ENCODE measurements at regions not wholly inside any gene's neighbourhood (a gene's known extent, or its start where the extent isn't known, plus 50 kb on each side); places are given as distances from the start of the nearest gene placed in this dataset.

DNA sequence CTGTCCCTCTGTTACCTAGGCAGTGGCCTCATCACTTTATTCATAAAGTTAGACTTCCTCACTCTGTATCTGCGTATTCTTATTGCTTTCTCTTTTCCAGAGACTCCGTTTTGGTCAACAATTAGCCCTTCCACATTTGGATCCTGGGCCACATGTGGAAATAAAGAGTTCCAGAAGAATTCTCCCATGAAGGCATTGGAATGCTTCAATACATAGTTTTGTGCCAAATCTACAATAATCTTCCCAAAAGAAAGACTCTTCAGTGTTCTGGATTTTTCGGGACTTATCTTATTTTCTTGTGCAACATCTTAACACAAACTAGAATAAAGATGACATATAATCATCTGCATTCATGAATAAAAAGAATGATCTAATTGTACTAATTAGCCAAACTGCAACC is 187.7 kb upstream of the BMP2 start:
- H3K9ac ChIP-seq (ENCODE audit: low read length) = no peak overlapping the region
- no peak overlapping the region for H3K27ac ChIP-seq (ENCODE audit: low read length)
- H2AFZ ChIP-seq (ENCODE audit: low read depth, low read length) = no peak overlapping the region
- H3K27me3 ChIP-seq (ENCODE audit: insufficient read depth, low read depth, low read length) = no peaks in the 10 kb centered on the region
- no peaks in the 10 kb centered on the region for H3K79me2 ChIP-seq (replicated peaks; ENCODE audit: insufficient read depth, low read length)
- H3F3A ChIP-seq (ENCODE audit: insufficient read depth, low read length, poor library complexity, severe bottlenecking) = no peaks in the 10 kb centered on the region
- TF ChIP-seq POLR2AphosphoS5 (IDR thresholded peaks at IDR 0.05) = no peak
- H3K9me2 ChIP-seq (ENCODE audit: insufficient read depth, low read length) = no peaks in the 10 kb centered on the region
- H3K4me3 ChIP-seq (ENCODE audit: low read length) = no peak overlapping the region
- H4K20me1 ChIP-seq (ENCODE audit: insufficient read depth) = no peaks in the 10 kb centered on the region
- no peaks in the 10 kb centered on the region for H3K9me3 ChIP-seq (ENCODE audit: low read length)
- no peaks in the 10 kb centered on the region for H3K36me3 ChIP-seq (ENCODE audit: insufficient read depth, low read length)
- H3K4me2 ChIP-seq (ENCODE audit: low read length) = no peak overlapping the region

DNA sequence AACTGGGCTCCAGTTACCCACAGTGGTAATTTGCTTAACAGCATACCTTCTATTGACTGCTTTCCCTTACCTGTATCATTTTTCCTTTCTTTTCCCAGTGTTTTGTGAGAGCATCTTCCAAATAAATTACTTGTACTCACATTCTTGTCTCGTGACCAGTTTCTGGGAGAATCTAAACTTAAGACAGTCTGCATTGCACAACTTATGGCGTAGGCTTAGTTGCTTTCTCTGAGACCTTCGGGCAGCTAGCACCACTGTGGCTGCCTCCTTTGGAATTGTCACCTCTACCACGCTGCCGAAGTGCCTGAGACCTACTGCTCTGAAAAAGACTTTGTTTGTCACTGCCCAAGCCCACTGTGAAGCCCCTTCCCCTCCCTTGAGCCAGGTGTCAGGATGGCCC is 188.1 kb upstream of the BMP2 start:
- H3K4me3 ChIP-seq (ENCODE audit: low read length) = no peak overlapping the region

DNA sequence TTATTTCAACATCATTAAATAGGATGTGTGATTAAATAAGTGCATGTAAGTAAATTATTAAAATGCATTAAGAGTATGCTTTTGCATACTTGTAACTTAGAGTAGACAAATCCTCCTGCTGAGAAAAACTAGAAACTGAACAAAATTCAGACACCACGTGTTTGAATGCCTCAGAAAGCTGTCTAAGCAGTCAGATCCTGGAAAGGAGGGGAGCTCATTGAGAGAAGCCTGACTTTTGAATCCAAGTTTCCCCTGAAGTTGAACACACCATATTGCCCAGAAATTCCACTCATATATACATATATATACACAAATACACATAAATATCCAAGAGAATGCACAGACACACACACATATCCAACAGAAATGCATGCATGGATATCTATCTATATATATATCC is 190.0 kb upstream of the BMP2 start:
- Histone ChIP-seq H3K27ac (ENCODE audit: low read length) (no peak overlapping the region), H3F3A (ENCODE audit: insufficient read depth, low read length, poor library complexity, severe bottlenecking) (no peaks in the 10 kb centered on the region), H3K9me2 (ENCODE audit: insufficient read depth, low read length) (no peaks in the 10 kb centered on the region), H3K36me3 (ENCODE audit: insufficient read depth, low read length) (no peaks in the 10 kb centered on the region), H3K9ac (ENCODE audit: low read length) (no peak overlapping the region), H3K4me2 (ENCODE audit: low read length) (no peak overlapping the region), H2AFZ (ENCODE audit: low read depth, low read length) (no peak overlapping the region), H4K20me1 (ENCODE audit: insufficient read depth) (no peaks in the 10 kb centered on the region), H3K4me3 (ENCODE audit: low read length) (no peak overlapping the region), H3K79me2 (replicated peaks; ENCODE audit: insufficient read depth, low read length) (no peaks in the 10 kb centered on the region), H3K27me3 (ENCODE audit: insufficient read depth, low read depth, low read length) (no peaks in the 10 kb centered on the region), H3K9me3 (ENCODE audit: low read length) (no peaks in the 10 kb centered on the region)
- TF ChIP-seq, protein P1, sequence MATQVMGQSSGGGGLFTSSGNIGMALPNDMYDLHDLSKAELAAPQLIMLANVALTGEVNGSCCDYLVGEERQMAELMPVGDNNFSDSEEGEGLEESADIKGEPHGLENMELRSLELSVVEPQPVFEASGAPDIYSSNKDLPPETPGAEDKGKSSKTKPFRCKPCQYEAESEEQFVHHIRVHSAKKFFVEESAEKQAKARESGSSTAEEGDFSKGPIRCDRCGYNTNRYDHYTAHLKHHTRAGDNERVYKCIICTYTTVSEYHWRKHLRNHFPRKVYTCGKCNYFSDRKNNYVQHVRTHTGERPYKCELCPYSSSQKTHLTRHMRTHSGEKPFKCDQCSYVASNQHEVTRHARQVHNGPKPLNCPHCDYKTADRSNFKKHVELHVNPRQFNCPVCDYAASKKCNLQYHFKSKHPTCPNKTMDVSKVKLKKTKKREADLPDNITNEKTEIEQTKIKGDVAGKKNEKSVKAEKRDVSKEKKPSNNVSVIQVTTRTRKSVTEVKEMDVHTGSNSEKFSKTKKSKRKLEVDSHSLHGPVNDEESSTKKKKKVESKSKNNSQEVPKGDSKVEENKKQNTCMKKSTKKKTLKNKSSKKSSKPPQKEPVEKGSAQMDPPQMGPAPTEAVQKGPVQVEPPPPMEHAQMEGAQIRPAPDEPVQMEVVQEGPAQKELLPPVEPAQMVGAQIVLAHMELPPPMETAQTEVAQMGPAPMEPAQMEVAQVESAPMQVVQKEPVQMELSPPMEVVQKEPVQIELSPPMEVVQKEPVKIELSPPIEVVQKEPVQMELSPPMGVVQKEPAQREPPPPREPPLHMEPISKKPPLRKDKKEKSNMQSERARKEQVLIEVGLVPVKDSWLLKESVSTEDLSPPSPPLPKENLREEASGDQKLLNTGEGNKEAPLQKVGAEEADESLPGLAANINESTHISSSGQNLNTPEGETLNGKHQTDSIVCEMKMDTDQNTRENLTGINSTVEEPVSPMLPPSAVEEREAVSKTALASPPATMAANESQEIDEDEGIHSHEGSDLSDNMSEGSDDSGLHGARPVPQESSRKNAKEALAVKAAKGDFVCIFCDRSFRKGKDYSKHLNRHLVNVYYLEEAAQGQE (IDR thresholded peaks at IDR 0.05; ENCODE audit: borderline replicate concordance) = no peak
- TF ChIP-seq TAF1 (IDR thresholded peaks at IDR 0.05; ENCODE audit: low read depth) (no peak), EZH2 (IDR thresholded peaks at IDR 0.05; ENCODE audit: borderline replicate concordance, insufficient read depth, low read length, poor library complexity, severe bottlenecking) (no peak)

More for the DNA sequence above, 188.1 kb upstream of the BMP2 start:
- no peak for TF ChIP-seq MXI1 (conservative IDR thresholded peaks at IDR 0.05; ENCODE audit: poor library complexity, severe bottlenecking)
- TF ChIP-seq, protein P2, sequence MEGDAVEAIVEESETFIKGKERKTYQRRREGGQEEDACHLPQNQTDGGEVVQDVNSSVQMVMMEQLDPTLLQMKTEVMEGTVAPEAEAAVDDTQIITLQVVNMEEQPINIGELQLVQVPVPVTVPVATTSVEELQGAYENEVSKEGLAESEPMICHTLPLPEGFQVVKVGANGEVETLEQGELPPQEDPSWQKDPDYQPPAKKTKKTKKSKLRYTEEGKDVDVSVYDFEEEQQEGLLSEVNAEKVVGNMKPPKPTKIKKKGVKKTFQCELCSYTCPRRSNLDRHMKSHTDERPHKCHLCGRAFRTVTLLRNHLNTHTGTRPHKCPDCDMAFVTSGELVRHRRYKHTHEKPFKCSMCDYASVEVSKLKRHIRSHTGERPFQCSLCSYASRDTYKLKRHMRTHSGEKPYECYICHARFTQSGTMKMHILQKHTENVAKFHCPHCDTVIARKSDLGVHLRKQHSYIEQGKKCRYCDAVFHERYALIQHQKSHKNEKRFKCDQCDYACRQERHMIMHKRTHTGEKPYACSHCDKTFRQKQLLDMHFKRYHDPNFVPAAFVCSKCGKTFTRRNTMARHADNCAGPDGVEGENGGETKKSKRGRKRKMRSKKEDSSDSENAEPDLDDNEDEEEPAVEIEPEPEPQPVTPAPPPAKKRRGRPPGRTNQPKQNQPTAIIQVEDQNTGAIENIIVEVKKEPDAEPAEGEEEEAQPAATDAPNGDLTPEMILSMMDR (IDR thresholded peaks at IDR 0.05; ENCODE audit: poor library complexity, severe bottlenecking) = no peak
- TF ChIP-seq, protein P1 (IDR thresholded peaks at IDR 0.05; ENCODE audit: borderline replicate concordance) = no peak
- TF ChIP-seq POLR2AphosphoS5 (IDR thresholded peaks at IDR 0.05) = no peak
- TF ChIP-seq EZH2 (IDR thresholded peaks at IDR 0.05; ENCODE audit: borderline replicate concordance, insufficient read depth, low read length, poor library complexity, severe bottlenecking) = no peak
- TF ChIP-seq RAD21 (conservative IDR thresholded peaks at IDR 0.05) = no peak
- no peak for TF ChIP-seq TAF1 (IDR thresholded peaks at IDR 0.05; ENCODE audit: low read depth)
- TF ChIP-seq EP300 (conservative IDR thresholded peaks at IDR 0.05; ENCODE audit: poor library complexity, severe bottlenecking) = no peak
- no peak for TF ChIP-seq SMC3 (conservative IDR thresholded peaks at IDR 0.05; ENCODE audit: poor library complexity)
- Histone ChIP-seq H3F3A (ENCODE audit: insufficient read depth, low read length, poor library complexity, severe bottlenecking) (no peaks in the 10 kb centered on the region), H3K9me3 (ENCODE audit: low read length) (no peaks in the 10 kb centered on the region), H4K20me1 (ENCODE audit: insufficient read depth) (no peaks in the 10 kb centered on the region), H3K27ac (ENCODE audit: low read length) (no peak overlapping the region), H2AFZ (ENCODE audit: low read depth, low read length) (no peak overlapping the region), H3K27me3 (ENCODE audit: insufficient read depth, low read depth, low read length) (no peaks in the 10 kb centered on the region), H3K9ac (ENCODE audit: low read length) (no peak overlapping the region), H3K36me3 (ENCODE audit: insufficient read depth, low read length) (no peaks in the 10 kb centered on the region), H3K9me2 (ENCODE audit: insufficient read depth, low read length) (no peaks in the 10 kb centered on the region), H3K79me2 (replicated peaks; ENCODE audit: insufficient read depth, low read length) (no peaks in the 10 kb centered on the region), H3K4me2 (ENCODE audit: low read length) (no peak overlapping the region)
